Liver (tissue), 2 donors: ENCODE measurements at regions not wholly inside any gene's neighbourhood (a gene's known extent, or its start where the extent isn't known, plus 50 kb on each side); places are given as distances from the start of the nearest gene placed in this dataset.

Source experiments
- GABPA ChIP-seq, 2 donors: IDR thresholded peaks in 1 of 2; conservative IDR thresholded peaks in 1 of 2; 2 replicates each; pipeline ENCODE4 v1.6.1; 2016; ENCODE audit warnings: antibody characterized with exemption in 2 of 2, mild to moderate bottlenecking in 1 of 2, moderate library complexity in 1 of 2
- MAX ChIP-seq: IDR thresholded peaks from 2 replicates; pipeline ENCODE4 v1.6.1; 2016; ENCODE audit warnings: antibody characterized with exemption
- donor health status: healthy.

GRCh38 chr2:133787651-133788050 is 219.4 kb upstream of the NCKAP5 start:
- no peak for TF ChIP-seq MAX
- no peak for TF ChIP-seq GABPA (IDR thresholded peaks at IDR 0.05 in 1 of 2, conservative IDR thresholded peaks at IDR 0.05 in 1 of 2)
